GM21390 (cell line): ENCODE measurements at regions not wholly inside any gene's neighbourhood (a gene's known extent, or its start where the extent isn't known, plus 50 kb on each side); places are given as distances from the start of the nearest gene placed in this dataset.
"Not testable (repeated sequence)": the region's sequence is repeated elsewhere in the genome, so short reads cannot be mapped to it uniquely, and the experiment has no call there.

Experiments
- ATAC-seq: cut with Tn5 transposase; IDR thresholded peaks from one replicate; pipeline ENCODE4 v1.9.1; 2021; ENCODE audit not compliant: unreplicated experiment

GRCh38 chr21:35540950-35541638 lies 492.0 kb upstream of the RUNX1 start:
- no peak for ATAC-seq

DNA sequence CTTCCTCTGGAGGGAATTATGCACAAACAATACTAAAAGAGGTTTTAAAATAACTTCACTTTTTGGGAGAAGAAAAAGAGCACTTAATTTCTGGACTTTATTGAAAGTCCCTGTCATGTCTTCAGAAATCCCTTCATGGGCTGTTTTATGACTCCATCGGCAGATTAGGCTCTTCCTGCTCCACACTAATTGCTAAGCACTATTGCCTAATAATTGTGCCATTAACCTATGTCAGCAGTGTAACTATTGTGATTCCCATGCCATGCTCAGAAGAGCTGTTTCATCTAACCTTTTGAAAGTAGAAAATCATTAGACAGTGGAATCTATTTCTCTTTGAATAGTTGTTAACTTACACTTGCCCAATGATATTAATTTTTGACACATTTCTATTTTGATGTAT lies 489.3 kb upstream of the RUNX1 start:
- no peak for ATAC-seq

DNA sequence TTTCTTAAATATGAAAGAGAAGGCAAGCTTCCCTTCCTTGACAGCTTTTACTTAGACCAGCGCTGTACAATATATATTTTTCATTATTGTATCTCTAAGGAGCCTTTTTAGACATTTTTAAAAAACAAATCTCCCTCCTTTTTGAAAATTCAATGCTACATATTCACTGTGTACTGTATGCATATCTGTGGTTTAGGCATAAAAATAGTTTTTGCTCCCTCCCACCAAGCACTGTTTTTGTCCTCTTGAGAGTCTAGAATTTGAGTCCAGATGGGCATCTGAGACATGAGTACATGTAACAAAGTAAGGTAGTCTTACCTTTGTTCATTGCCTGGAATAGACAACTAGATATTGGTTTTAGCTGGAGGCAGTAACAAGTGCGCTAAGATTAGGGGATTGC lies 488.5 kb upstream of the RUNX1 start:
- ATAC-seq, result no peak

DNA sequence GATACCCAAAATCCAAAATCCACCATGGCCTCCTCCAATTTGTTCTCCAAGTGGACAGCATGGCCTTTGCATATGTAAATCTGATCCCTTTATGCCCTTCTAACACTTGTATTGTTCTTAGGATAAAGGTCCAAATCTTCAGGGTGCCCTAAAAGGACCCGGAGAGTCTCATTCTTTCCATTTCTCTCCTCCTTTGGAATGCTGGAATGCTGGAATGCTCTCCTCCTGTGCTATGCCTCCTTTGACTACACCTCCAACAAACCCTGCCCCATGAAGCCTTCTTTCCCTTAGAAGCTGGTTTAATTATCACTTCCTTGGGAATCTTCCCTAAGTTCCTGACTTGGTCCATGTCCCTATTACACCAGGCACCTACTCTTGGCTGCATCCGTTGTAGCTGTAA lies 484.8 kb upstream of the RUNX1 start:
- ATAC-seq, result no peak

GRCh38 chr21:35530766-35531165 lies 481.7 kb upstream of the RUNX1 start:
- ATAC-seq, result no peak

GRCh38 chr21:35529171-35529863 lies 480.2 kb upstream of the RUNX1 start:
- no peak for ATAC-seq

DNA sequence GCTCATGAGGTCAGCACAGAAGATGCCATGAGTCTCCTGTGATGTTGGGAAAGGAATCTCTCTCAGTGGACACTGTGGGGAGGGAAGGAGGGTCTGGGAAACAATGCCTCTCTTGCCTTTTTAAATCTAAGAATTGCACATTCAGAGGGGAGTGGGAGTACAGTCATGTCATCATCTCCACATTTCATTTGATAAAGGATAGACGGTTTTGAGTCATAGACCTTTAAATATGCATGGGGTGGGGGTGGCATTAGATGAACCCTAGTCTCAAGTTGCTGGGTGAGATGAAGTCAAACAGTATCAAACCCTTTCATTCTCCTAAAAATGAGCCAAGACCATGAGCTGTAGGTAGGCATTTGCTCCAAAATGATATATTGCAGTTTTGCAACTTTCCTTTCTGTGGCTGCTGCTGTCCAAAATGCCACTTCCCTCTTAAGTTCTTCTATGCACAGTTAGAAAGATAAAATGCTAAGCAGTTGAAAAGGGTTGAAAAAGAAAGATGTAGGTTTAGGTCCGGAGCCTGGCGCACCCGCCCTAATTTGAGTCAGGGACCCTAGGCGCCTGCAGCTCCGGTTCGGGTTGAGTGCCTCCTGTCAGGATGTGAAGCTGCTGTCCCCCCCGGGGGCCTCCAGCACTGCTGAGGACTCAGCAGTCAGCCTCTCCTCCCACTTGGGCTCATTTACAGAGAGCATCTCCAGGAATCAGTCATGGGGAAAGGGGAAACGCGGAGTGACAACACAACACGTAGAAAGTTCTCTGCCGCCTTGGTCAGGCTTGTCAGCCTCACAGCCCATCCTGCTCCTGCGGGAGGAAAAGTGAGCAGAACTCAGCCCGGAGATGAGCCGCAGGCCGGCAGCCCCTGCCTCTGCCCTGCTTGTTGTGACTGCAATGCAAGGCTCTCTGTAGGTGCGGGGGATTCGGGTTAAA lies 479.3 kb upstream of the RUNX1 start:
- ATAC-seq, result no peak

- no peak for ATAC-seq
Observed at GRCh38 chr21:35527358-35527757, 478.3 kb upstream of the RUNX1 start.

- ATAC-seq, result no peak
Observed at GRCh38 chr21:35525443-35525842, 476.3 kb upstream of the RUNX1 start.

- ATAC-seq, result no peak
Observed at GRCh38 chr21:35521852-35522505, 472.9 kb upstream of the RUNX1 start.

- no peak for ATAC-seq
Observed at GRCh38 chr21:35521293-35521692, 472.2 kb upstream of the RUNX1 start.

DNA sequence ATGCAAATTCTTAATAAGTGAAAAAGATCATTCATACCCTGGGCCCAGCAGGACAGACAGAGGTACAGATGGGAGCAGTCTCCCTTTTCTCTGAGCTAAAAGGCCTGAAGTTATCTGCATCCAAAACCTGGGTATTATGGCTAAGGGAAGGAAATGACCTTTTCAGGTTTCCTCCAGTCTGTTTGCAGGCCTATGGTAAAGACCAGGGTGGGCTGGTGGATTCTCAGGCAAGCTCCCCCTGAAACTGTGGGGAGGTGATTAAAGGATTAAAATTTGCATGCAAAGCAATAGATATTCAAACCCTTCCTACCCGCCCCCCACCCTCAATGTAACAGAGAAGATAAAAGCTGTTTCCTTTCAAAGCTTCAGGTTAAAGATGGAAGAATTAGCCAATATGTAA lies 471.8 kb upstream of the RUNX1 start:
- no peak for ATAC-seq

DNA sequence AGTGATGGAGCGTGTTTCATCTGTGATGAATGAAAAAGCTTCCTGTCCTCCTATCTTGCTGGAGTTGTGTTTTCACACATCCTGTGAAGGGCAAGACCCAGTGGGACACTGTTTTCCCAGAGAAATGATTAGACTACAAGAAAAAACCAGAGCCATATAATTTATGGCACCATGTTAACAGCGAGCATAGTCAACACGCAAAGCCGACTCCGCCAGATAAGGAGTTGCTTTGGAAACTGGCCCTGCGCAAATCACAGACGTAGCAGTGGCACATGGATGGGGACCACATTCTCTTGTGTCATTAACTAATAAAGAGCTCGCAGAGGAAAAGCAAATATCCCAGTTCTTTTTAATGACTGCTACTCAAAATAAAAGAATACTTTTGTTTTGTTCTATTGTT lies 471.2 kb upstream of the RUNX1 start:
- ATAC-seq, result no peak

GRCh38 chr21:35517865-35518264 lies 468.8 kb upstream of the RUNX1 start:
- ATAC-seq, result no peak

DNA sequence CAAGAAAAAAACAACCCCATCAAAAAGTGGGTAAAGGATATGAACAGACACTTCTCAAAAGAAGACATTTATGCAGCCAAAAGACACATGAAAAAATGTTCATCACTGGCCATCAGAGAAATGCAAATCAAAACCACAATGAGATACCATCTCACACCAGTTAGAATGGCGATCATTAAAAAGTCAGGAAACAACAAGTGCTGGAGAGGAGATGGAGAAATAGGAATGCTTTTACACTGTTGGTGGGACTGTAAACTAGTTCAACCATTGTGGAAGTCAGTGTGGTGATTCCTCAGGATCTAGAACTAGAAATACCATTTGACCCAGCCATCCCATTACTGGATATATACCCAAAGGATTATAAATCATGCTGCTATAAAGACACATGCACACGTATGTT lies 467.2 kb upstream of the RUNX1 start:
- ATAC-seq, result not testable (repeated sequence)

DNA sequence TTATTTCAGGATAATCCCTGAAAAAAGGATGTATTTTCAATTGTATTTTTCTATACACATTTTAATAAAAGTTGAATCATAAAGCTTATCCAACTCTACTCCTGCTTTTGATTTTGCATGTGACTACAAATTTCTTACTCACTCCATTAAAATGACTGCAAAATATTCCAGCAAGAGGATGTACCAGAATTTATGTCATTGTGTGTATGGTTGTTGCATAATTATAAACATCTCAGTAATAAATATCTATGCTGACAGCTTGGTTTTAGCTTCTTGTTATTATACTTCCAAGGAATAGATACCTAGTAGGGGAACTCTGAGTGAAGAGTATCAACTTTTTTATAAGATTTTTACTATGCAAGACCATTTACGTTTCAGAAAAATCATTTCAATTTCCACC lies 463.2 kb upstream of the RUNX1 start:
- ATAC-seq, result no peak

- ATAC-seq, result no peak
Observed at GRCh38 chr21:35511696-35512162, 462.6 kb upstream of the RUNX1 start.

DNA sequence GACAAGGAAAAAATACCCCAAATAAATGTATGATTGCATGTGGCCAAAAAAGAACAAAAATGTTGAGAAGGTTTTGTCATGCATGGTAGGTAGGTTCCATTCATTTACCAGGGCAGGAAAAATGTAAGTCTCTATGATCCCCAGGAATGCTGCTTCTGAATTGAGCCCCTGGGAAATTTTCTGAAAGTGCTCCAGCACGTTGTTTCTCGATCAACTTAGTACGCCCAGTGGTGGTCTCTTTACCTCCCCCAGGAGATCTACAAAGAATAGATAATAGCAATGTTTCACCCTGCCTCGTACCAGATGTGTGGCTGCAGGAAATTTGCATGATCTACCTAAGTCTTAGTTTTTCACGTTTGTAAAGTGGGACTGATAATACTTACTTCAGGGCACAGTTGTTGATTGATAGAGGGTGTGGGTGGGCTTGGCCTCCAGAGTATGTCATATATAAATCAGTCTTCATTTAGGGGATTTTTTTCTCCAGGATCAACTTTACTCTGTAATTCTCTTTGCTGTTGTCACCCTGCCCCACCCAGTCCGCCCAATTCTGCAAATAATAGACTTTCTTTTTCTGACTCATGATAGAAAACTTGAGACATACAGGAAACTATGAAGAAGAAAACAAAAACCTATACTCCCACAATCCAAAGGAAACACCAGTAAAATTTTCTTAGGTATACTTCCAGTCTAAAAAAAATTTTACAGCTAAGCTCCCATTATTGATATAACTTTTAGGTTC lies 462.0 kb upstream of the RUNX1 start:
- ATAC-seq, result no peak

- ATAC-seq, result no peak
Observed at GRCh38 chr21:35510294-35510693, 461.2 kb upstream of the RUNX1 start.

DNA sequence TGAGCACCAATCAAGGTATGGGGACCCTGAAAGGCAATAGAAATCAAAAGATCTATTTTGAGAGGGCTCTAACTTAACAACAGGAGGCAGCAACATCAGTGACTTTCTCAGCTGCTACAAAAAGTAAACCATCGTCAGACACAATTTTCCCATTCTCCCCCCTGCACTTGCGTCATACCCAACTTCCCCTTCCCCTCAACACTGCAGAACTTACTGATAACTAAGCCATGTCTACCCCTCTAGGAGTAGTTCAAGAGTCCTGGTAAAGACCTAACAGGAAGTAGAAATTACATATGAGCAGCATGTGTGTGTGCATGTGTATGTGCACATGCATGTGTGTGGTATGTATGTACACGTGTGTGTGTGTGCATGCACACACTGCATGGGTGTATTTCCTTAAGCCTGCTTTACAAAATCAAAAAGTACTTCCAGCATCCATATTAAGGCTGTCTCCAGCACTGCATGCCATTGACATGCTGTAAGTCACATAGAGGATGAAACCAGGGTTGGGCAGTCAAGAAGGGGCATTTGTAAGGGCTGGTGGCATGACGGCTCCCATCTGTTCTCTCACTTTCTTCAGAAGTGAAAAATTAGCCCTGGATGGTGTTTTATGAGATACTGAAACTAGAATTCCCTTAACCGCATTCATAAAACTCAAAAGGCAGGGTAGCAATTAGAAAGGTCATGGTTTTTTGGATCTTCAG lies 460.1 kb upstream of the RUNX1 start:
- no peak for ATAC-seq
